GM12873 (cell line): ENCODE measurements at regions not wholly inside any gene's neighbourhood (a gene's known extent, or its start where the extent isn't known, plus 50 kb on each side); places are given as distances from the start of the nearest gene placed in this dataset.

ENCODE experiments used
- TF ChIP-seq, protein P1 (sequence below): IDR thresholded peaks from 2 replicates; pipeline ENCODE4 v1.5.1; 2012; ENCODE audit warnings: low read depth, mild to moderate bottlenecking, moderate library complexity, low read length, control low read depth; ENCODE audit not compliant: insufficient read depth; ENCODE audit errors: missing control alignments

DNA sequence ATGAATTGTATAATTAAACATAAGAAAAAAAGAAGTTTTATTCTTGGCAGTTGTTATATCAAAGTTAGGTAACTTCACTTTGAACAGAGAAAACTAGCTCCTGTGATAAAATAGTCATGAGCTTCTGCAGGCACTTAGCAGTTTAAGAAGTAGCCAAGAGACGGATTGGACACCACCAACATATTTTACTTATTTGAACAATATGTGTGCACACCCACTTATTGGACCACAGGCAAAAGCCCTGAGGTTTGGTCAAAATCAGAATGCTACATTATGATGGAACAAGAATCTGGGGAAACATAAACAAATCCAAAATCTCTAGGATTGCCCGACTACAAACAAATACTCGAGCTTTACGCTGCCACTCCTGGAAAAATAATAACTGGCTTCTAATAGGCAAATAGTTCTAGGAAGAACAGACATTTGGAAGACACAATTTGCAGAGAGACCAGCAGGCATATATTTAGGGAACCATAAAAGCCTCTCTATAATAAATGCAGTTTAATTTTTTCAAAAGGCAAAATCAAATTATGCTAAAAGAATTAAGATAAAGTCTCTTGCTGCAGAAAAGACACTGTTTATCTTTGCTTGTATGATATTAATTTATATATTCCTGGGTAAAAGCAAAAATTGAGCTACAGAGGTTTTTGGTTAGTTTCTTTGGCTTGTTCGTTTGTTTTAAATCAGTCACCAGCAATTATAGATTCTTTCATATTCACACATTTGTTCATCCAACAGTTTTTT, 117.9 kb downstream of the CDC42EP3 start:
- TF ChIP-seq, protein P1, sequence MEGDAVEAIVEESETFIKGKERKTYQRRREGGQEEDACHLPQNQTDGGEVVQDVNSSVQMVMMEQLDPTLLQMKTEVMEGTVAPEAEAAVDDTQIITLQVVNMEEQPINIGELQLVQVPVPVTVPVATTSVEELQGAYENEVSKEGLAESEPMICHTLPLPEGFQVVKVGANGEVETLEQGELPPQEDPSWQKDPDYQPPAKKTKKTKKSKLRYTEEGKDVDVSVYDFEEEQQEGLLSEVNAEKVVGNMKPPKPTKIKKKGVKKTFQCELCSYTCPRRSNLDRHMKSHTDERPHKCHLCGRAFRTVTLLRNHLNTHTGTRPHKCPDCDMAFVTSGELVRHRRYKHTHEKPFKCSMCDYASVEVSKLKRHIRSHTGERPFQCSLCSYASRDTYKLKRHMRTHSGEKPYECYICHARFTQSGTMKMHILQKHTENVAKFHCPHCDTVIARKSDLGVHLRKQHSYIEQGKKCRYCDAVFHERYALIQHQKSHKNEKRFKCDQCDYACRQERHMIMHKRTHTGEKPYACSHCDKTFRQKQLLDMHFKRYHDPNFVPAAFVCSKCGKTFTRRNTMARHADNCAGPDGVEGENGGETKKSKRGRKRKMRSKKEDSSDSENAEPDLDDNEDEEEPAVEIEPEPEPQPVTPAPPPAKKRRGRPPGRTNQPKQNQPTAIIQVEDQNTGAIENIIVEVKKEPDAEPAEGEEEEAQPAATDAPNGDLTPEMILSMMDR = no peak

DNA sequence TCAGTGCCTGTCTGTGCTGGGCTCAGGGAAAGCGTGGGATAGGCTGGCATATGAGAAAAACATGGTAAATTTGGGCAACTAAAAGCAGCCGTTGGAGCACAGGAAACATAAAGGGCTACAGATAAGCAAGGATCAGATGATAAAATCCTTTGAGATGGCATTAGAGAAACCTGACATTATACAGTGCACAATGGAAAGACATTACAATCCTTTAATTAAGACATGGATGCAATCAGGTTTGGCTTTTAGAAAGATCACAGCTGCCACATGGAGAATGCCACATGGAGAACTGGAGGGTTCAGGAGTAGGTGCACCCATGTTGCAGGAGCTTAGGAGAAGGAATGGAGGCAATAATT, 117.3 kb downstream of the CDC42EP3 start:
- TF ChIP-seq, protein P1 = no peak

DNA sequence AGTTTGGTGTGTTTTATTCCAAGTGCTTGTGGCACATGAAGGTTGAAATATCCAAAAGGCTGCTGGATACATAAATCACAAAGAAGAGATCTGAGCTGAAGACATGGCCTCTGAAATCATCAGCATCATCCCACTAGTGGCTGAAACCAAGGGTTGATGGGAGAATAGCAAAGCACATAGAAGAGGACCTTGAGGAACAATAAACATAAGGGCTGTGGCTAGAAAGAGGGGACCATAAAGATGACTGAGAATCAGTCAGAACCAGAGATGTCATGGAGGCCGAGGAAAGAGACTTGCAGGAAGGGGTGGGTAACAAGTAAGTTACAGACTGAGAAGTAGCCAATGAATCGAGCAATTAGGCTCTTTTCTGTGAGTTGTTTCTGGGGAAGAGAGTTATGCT, 116.8 kb downstream of the CDC42EP3 start:
- TF ChIP-seq, protein P1 = no peak

DNA sequence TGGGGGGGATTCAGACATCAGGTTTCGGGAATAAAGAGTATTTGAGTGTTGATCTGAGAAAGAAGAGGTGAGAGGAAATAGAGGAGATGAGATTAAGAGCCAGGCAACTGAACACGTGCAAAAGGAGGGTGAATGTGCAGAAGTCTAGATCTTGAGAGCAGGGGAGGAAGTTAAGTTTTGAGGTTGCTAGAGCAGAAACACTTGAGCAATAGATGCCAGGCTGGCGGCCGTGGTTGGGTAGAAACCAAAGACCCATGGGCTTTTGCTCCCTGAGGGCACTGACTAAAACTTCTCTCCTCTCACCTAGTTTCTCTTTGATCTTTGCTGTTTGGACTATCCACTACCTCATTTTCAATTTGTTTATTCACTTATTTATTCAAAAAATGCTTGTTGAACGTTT, 116.0 kb downstream of the CDC42EP3 start:
- TF ChIP-seq, protein P1 = no peak

DNA sequence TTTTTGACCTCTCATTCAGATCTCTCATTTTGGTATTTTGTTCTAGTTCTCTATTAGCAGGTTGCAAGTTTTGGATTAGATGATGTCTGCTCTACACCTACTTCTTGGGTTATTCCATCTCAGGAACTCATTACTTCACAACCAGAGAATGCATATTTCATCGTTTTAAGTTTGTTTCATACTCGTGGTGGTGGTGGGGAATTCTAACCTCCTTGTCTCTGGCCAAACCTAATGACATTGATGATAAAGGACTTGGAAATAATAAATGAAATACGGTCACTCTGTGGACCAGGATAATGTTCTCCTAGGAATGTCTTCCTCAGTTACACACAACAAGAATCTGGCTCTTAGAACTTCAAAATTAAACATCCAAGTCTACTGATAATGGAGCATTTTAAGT, 115.2 kb downstream of the CDC42EP3 start:
- TF ChIP-seq, protein P1 = no peak

DNA sequence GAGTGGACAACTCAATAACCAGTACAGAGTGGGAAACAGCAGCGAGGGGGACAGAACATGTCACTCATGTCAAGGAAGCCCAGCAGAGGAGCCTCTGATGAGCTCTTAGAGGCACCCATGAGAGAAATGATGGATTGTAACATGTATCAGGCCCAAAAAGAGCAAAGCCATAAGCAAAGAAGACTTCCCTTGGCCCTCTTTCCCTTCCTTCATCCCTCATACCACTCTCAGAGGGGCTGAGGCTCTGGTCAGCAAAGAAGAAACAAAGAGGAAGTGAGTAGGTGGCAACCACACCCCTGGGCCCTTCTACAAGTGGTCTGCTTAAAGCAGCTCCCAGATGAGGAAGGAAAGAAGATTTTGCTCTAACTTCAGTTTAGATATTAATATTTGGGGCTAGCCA, 112.8 kb downstream of the CDC42EP3 start:
- TF ChIP-seq, protein P1 = no peak

DNA sequence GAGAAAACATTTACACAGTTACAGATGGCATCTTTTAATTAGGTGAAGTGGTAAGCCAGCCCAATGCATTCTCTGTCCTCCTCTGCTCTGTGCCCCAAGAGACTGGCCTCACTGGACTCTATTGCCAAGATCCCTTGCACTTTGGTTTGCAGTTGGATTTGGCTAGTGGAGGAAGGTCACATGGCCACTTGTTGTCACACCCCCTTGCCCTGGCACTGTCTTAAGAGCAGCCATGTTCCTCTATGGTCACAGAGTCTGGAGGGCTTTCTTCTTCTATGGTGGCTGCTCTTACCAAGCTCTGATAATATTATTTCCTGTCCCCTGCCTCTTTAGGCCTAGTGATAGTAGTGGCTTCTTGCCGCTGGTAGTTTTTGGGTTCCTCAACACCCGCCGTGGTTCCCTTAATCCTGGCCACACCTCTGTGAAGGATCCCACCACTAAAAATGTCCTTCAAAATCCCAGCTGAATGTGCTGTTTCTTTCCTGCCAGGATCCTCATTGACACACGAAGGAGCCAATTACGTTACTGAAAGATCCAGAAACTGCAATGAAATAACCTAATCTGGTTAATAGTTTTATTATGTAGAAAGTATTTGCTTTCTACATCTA, 111.1 kb downstream of the CDC42EP3 start:
- TF ChIP-seq, protein P1 = no peak
